ENCODE measurements at regions not wholly inside any gene's neighbourhood (a gene's known extent, or its start where the extent isn't known, plus 50 kb on each side); places are given as distances from the start of the nearest gene placed in this dataset.

- TF ChIP-seq EZH2 (optimal IDR thresholded peaks at IDR 0.05; ENCODE audit: low read depth, low read length) (no peak), EZH2phosphoT487 (IDR thresholded peaks at IDR 0.05; ENCODE audit: low read length) (no peak), CTCF (IDR thresholded peaks at IDR 0.05; ENCODE audit: low read length) (no peak)
- Histone ChIP-seq H3F3A (ENCODE audit: insufficient read depth, low read length) (no peaks in the 10 kb centered on the region), H3K4me2 (ENCODE audit: low read depth, low read length) (no peak overlapping the region), H3K36me3 (replicated peaks; ENCODE audit: insufficient read depth, low read length) (no peaks in the 10 kb centered on the region), H3K9me2 (replicated peaks; ENCODE audit: insufficient read depth, low read length) (no peaks in the 10 kb centered on the region), H3K4me1 (ENCODE audit: low read length) (no peaks in the 10 kb centered on the region), H4K20me1 (ENCODE audit: insufficient read depth, low read length) (no peaks in the 10 kb centered on the region), H3K27ac (ENCODE audit: low read length) (no peak overlapping the region), H2AFZ (ENCODE audit: low read length) (no peak overlapping the region), H3K79me2 (ENCODE audit: low read length) (no peaks in the 10 kb centered on the region), H3K27me3 (replicated peaks; ENCODE audit: insufficient read depth, low read length) (no peaks in the 10 kb centered on the region), H3K4me3 (ENCODE audit: low read length) (no peak overlapping the region), H3K9me3 (replicated peaks; ENCODE audit: insufficient read depth, low read length) (no peaks in the 10 kb centered on the region), H3K9ac (ENCODE audit: low read length) (no peak overlapping the region)
- DNase-seq: no peak
Observed at GRCh38 chr2:57899898-57900297, 146.7 kb upstream of the VRK2 start.

GRCh38 chr2:57902578-57902977 is 144.0 kb upstream of the VRK2 start:
- DNase-seq: no peak
- TF ChIP-seq EZH2phosphoT487 (IDR thresholded peaks at IDR 0.05; ENCODE audit: low read length) (no peak), EZH2 (optimal IDR thresholded peaks at IDR 0.05; ENCODE audit: low read depth, low read length) (no peak), CTCF (IDR thresholded peaks at IDR 0.05; ENCODE audit: low read length) (no peak)
- no peak overlapping the region for H3K27ac ChIP-seq (ENCODE audit: low read length)
- no peak overlapping the region for H2AFZ ChIP-seq (ENCODE audit: low read length)
- no peak overlapping the region for H3K4me2 ChIP-seq (ENCODE audit: low read depth, low read length)
- H3K79me2 ChIP-seq (ENCODE audit: low read length): no peaks in the 10 kb centered on the region
- H4K20me1 ChIP-seq (ENCODE audit: insufficient read depth, low read length): no peaks in the 10 kb centered on the region
- no peaks in the 10 kb centered on the region for H3K27me3 ChIP-seq (replicated peaks; ENCODE audit: insufficient read depth, low read length)
- H3K4me3 ChIP-seq (ENCODE audit: low read length): no peak overlapping the region
- H3K9me3 ChIP-seq (replicated peaks; ENCODE audit: insufficient read depth, low read length): no peaks in the 10 kb centered on the region
- no peak overlapping the region for H3K9ac ChIP-seq (ENCODE audit: low read length)
- no peaks in the 10 kb centered on the region for H3K36me3 ChIP-seq (replicated peaks; ENCODE audit: insufficient read depth, low read length)
- no peaks in the 10 kb centered on the region for H3F3A ChIP-seq (ENCODE audit: insufficient read depth, low read length)
- no peaks in the 10 kb centered on the region for H3K4me1 ChIP-seq (ENCODE audit: low read length)
- no peaks in the 10 kb centered on the region for H3K9me2 ChIP-seq (replicated peaks; ENCODE audit: insufficient read depth, low read length)

- H3K4me2 ChIP-seq (ENCODE audit: low read depth, low read length): no peak overlapping the region
- no peak overlapping the region for H3K27ac ChIP-seq (ENCODE audit: low read length)
- H3K9me3 ChIP-seq (replicated peaks; ENCODE audit: insufficient read depth, low read length): no peaks in the 10 kb centered on the region
- no peak overlapping the region for H3K9ac ChIP-seq (ENCODE audit: low read length)
- H3K27me3 ChIP-seq (replicated peaks; ENCODE audit: insufficient read depth, low read length): no peaks in the 10 kb centered on the region
- no peaks in the 10 kb centered on the region for H3K9me2 ChIP-seq (replicated peaks; ENCODE audit: insufficient read depth, low read length)
- H4K20me1 ChIP-seq (ENCODE audit: insufficient read depth, low read length): no peaks in the 10 kb centered on the region
- no peaks in the 10 kb centered on the region for H3F3A ChIP-seq (ENCODE audit: insufficient read depth, low read length)
- peaks cover 7% of the 10 kb centered on the region; the same call in 1 of the 2 replicates for H3K4me1 ChIP-seq (ENCODE audit: low read length)
- DNase-seq: peak; percentile 48
- H2AFZ ChIP-seq (ENCODE audit: low read length): no peak overlapping the region
- TF ChIP-seq EZH2 (optimal IDR thresholded peaks at IDR 0.05; ENCODE audit: low read depth, low read length): no peak
- peak; percentile 79 for TF ChIP-seq CTCF (IDR thresholded peaks at IDR 0.05; ENCODE audit: low read length)
- H3K4me3 ChIP-seq (ENCODE audit: low read length): no peak overlapping the region
- H3K36me3 ChIP-seq (replicated peaks; ENCODE audit: insufficient read depth, low read length): no peaks in the 10 kb centered on the region
- H3K79me2 ChIP-seq (ENCODE audit: low read length): no peaks in the 10 kb centered on the region
Observed at GRCh38 chr2:57906152-57906732, 140.4 kb upstream of the VRK2 start.
